Endothelial cell of umbilical vein (primary cell): ENCODE measurements at regions not wholly inside any gene's neighbourhood (a gene's known extent, or its start where the extent isn't known, plus 50 kb on each side); places are given as distances from the start of the nearest gene placed in this dataset.

ENCODE experiments used
- BruUV-seq: library from RNA; stranded (reverse); fragments of 400-500 nt; replicated peaks from 2 replicates; lab custom pipeline; 2021; lab: Mats Ljungman, UMichigan
- CTCF ChIA-PET: fragments of 300-600, 350-600 bp; sonication (Branson Sonifier 250); formaldehyde crosslinking; loops from one replicate; lab custom pipeline; 2021; ENCODE audit warnings: antibody characterized with exemption, inconsistent platforms; lab: Charles Lee
- POLR2A ChIA-PET: fragments of 300-600, 350-600 bp; sonication (Branson Sonifier 250); formaldehyde crosslinking; loops from one replicate; lab custom pipeline; 2021; ENCODE audit warnings: antibody characterized with exemption, inconsistent platforms; lab: Charles Lee
- DNase-seq: peaks from one replicate; pipeline ENCODE4 v3.0.0-alpha.2; 2011; ENCODE audit warnings: low read depth, low spot score
- FAIRE-seq: peaks from 2 replicates; lab custom pipeline; 2011; peaks lifted over from hg19 to GRCh38; lab: Jason Lieb, UNC
- H2AFZ ChIP-seq: 2 replicates; pipeline ENCODE4 v1.6.0; 2012; ENCODE audit warnings: low read depth, low read length, control low read depth, inconsistent platforms
- H3K27ac ChIP-seq: 2 replicates; pipeline ENCODE4 v1.5.1; 2011; ENCODE audit warnings: low read depth, mild to moderate bottlenecking, control low read depth, low read length, moderate library complexity; ENCODE audit not compliant: insufficient read depth
- H3K27me3 ChIP-seq, 2 experiments: 2 replicates each; pipeline versions ENCODE4 v1.6.0 to v1.6.1; 2011; ENCODE audit warnings: low read length in 2 of 2, mixed read lengths in 1 of 2; ENCODE audit not compliant: control insufficient read depth in 2 of 2, insufficient read depth in 2 of 2
- H3K36me3 ChIP-seq, 2 experiments: 2 replicates in 1 of 2; 3 replicates in 1 of 2; pipeline ENCODE4 v1.5.1; 2011; ENCODE audit warnings: low read length in 2 of 2, mild to moderate bottlenecking in 1 of 2, moderate library complexity in 1 of 2; ENCODE audit not compliant: control insufficient read depth in 2 of 2, insufficient read depth in 2 of 2; ENCODE audit errors: extremely low read depth in 1 of 2
- H3K4me1 ChIP-seq: 3 replicates; pipeline ENCODE4 v1.5.1; 2011; ENCODE audit warnings: mild to moderate bottlenecking, low read length; ENCODE audit not compliant: control insufficient read depth, insufficient read depth; ENCODE audit errors: extremely low read depth
- H3K4me2 ChIP-seq: 2 replicates; pipeline ENCODE4 v1.6.1; 2011; ENCODE audit warnings: low read length, control low read depth, mixed read lengths; ENCODE audit not compliant: insufficient read depth
- H3K4me3 ChIP-seq, 3 experiments: fragments of 200-600 bp in 1 of 3; sonication (generic), shearing (Covaris generic) in 1 of 3; replicated peaks in 1 of 3; 2 replicates each; pipeline ENCODE4 v1.5.1; 2011 to 2016; ENCODE audit warnings: control low read depth in 3 of 3, low read length in 3 of 3, mild to moderate bottlenecking in 2 of 3, inconsistent platforms in 1 of 3, low read depth in 1 of 3, moderate library complexity in 1 of 3; ENCODE audit not compliant: insufficient read depth in 1 of 3
- H3K79me2 ChIP-seq: 2 replicates; pipeline ENCODE4 v1.6.0; 2012; ENCODE audit warnings: low read length, inconsistent platforms; ENCODE audit not compliant: control insufficient read depth, insufficient read depth
- H3K9ac ChIP-seq: replicated peaks from 2 replicates; pipeline ENCODE3; 2011; ENCODE audit warnings: low read length, control low read depth; ENCODE audit not compliant: insufficient read depth; ENCODE audit errors: extremely low read depth
- H3K9me1 ChIP-seq: replicated peaks from 3 replicates; pipeline ENCODE4 v1.6.0; 2011; ENCODE audit warnings: mild to moderate bottlenecking, low read length; ENCODE audit not compliant: control insufficient read depth, insufficient read depth; ENCODE audit errors: extremely low read depth
- H3K9me3 ChIP-seq: replicated peaks from 2 replicates; pipeline ENCODE4 v1.5.1; 2012; ENCODE audit warnings: low read length, inconsistent platforms; ENCODE audit not compliant: control insufficient read depth, insufficient read depth
- H4K20me1 ChIP-seq: replicated peaks from 2 replicates; pipeline ENCODE3; 2011; ENCODE audit warnings: mild to moderate bottlenecking, low read length; ENCODE audit not compliant: control insufficient read depth, insufficient read depth; ENCODE audit errors: extremely low read depth
- EZH2 ChIP-seq: IDR thresholded peaks from 2 replicates; pipeline ENCODE4 v1.6.1; 2012; ENCODE audit warnings: borderline replicate concordance, low read depth, mild to moderate bottlenecking, moderate library complexity, low read length, inconsistent platforms; ENCODE audit not compliant: severe bottlenecking
- FOS ChIP-seq: IDR thresholded peaks from 2 replicates; pipeline ENCODE4 v1.6.1; 2011; ENCODE audit warnings: mild to moderate bottlenecking, low read length, moderate library complexity, borderline replicate concordance; ENCODE audit not compliant: insufficient read depth
- GATA2 ChIP-seq: IDR thresholded peaks from 2 replicates; pipeline ENCODE4 v1.7.0; 2011; ENCODE audit warnings: low read depth, mild to moderate bottlenecking, moderate library complexity, mixed read lengths, low read length; ENCODE audit not compliant: insufficient read length, insufficient read depth
- JUN ChIP-seq: IDR thresholded peaks from 2 replicates; pipeline ENCODE4 v1.6.1; 2011; ENCODE audit warnings: borderline replicate concordance, low read depth; ENCODE audit not compliant: insufficient read length, insufficient read depth
- MYC ChIP-seq: IDR thresholded peaks from one replicate; pipeline ENCODE4 v1.6.1; 2011; ENCODE audit warnings: mild to moderate bottlenecking, low read depth, low read length
- POLR2A ChIP-seq: IDR thresholded peaks from 2 replicates; pipeline ENCODE4 v1.6.1; 2012; ENCODE audit warnings: low read depth, mild to moderate bottlenecking, control low read depth, low read length
- POLR2AphosphoS5 ChIP-seq: IDR thresholded peaks from 2 replicates; pipeline ENCODE4 v1.6.1; 2012; ENCODE audit warnings: low read depth, mild to moderate bottlenecking, control low read depth, low read length, moderate library complexity; ENCODE audit not compliant: insufficient read depth
- dilution Hi-C: fragments of 300-500 bp; cut with MboI; formaldehyde crosslinking; loops from one replicate; pipeline ENCODE4 v1.15.0; 2019; ENCODE audit warnings: low sequenced_read_pairs; ENCODE audit not compliant: extremely low pct_ligation_motif_present
- intact Hi-C: fragments of 100-400 bp; cut with micrococcal nuclease; formaldehyde crosslinking; loops from one replicate; pipeline ENCODE4 v1.10.0; 2022
- TF ChIP-seq, protein P1 (sequence below): IDR thresholded peaks from 2 replicates; pipeline ENCODE4 v1.6.1; 2011; ENCODE audit not compliant: insufficient read depth, insufficient read length
- TF ChIP-seq, protein P2 (sequence below), 2 donors: IDR thresholded peaks; 1 replicate in 1 of 2; 2 replicates in 1 of 2; pipeline ENCODE4 v1.5.1; 2011; ENCODE audit warnings: low read length in 2 of 2, mild to moderate bottlenecking in 2 of 2, moderate library complexity in 2 of 2, control low read depth in 1 of 2, inconsistent platforms in 1 of 2, low read depth in 1 of 2; ENCODE audit not compliant: insufficient read depth in 1 of 2; ENCODE audit errors: extremely low read depth in 1 of 2

DNA sequence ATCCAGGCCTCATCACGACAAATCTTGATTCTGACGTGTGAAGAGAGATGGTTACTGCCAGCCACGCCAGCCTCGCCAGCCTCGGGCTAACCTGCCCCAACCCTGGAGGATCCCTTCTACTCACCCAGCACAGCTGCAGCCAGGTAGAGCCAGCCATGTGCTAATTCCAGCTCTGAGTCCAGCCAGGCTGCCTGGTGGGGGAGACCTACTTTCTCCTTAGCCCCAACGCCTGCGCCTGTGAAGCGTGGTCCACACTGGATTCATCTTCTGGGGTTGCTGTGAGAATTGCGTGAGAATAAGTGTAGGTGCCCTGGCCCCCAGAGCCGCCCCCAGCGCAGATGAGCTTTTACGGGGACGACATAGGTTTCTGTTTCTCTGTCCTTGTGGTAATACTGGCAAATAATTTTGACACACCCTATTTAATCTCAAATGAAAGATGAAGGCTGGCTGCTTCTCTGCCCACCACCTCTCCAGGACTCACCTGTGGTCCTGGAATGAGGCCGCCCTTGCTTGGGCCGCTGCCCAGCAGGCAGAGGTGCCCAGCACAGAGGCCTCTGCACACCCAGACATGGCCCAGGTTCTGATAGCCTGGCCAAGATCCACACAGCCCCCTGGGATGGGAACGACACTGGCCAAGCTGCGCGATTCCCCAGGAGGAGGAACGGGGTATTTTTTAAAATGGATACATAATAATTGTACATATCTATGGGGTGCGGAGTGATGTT lies 528.4 kb downstream of the TBC1D22A start:
- CTCF ChIA-PET: no interaction called here
- BruUV-seq: no TSS peak
- FAIRE-seq (no peak), DNase-seq (no peak)
- dilution Hi-C loops: no loop called here
- Histone ChIP-seq H3K36me3 (no peaks in the 10 kb centered on the region), H3K9me3 (no peaks in the 10 kb centered on the region), H2AFZ (no peak overlapping the region), H3K9ac (no peak overlapping the region), H3K27me3 (no peaks in the 10 kb centered on the region), H3K4me3 (no peak overlapping the region), H3K27ac (no peak overlapping the region), H3K4me2 (no peak overlapping the region), H4K20me1 (no peaks in the 10 kb centered on the region), H3K4me1 (no peaks in the 10 kb centered on the region), H3K79me2 (no peaks in the 10 kb centered on the region), H3K9me1 (no peaks in the 10 kb centered on the region)
- POLR2A ChIA-PET: no interaction called here
- TF ChIP-seq FOS: no peak
- no peak for TF ChIP-seq POLR2AphosphoS5
- TF ChIP-seq, protein P1, sequence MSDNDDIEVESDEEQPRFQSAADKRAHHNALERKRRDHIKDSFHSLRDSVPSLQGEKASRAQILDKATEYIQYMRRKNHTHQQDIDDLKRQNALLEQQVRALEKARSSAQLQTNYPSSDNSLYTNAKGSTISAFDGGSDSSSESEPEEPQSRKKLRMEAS: no peak
- TF ChIP-seq GATA2: no peak
- no peak for TF ChIP-seq EZH2
- no peak for TF ChIP-seq MYC
- no peak for TF ChIP-seq JUN
- TF ChIP-seq, protein P2, sequence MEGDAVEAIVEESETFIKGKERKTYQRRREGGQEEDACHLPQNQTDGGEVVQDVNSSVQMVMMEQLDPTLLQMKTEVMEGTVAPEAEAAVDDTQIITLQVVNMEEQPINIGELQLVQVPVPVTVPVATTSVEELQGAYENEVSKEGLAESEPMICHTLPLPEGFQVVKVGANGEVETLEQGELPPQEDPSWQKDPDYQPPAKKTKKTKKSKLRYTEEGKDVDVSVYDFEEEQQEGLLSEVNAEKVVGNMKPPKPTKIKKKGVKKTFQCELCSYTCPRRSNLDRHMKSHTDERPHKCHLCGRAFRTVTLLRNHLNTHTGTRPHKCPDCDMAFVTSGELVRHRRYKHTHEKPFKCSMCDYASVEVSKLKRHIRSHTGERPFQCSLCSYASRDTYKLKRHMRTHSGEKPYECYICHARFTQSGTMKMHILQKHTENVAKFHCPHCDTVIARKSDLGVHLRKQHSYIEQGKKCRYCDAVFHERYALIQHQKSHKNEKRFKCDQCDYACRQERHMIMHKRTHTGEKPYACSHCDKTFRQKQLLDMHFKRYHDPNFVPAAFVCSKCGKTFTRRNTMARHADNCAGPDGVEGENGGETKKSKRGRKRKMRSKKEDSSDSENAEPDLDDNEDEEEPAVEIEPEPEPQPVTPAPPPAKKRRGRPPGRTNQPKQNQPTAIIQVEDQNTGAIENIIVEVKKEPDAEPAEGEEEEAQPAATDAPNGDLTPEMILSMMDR (IDR thresholded peaks at IDR 0.05; ENCODE audit: extremely low read depth in 1 of 2, insufficient read depth in 1 of 2, low read depth in 1 of 2, low read length in 2 of 2): no peak
- no peak for TF ChIP-seq POLR2A
- intact Hi-C loops: no loop called here
